ENCODE measurements at regions not wholly inside any gene's neighbourhood (a gene's known extent, or its start where the extent isn't known, plus 50 kb on each side); places are given as distances from the start of the nearest gene placed in this dataset.

- Histone ChIP-seq H3F3A (replicated peaks; ENCODE audit: low read depth) (no peaks in the 10 kb centered on the region), H3K27me3 (ENCODE audit: insufficient read depth) (no peaks in the 10 kb centered on the region), H3K4me2 (no peak overlapping the region), H3K27ac (ENCODE audit: low read depth) (no peak overlapping the region), H3K4me3 (no peak overlapping the region), H3K79me2 (replicated peaks; ENCODE audit: insufficient read depth) (no peaks in the 10 kb centered on the region), H3K36me3 (ENCODE audit: insufficient read depth) (no peaks in the 10 kb centered on the region), H2AFZ (no peak overlapping the region), H3K9me2 (ENCODE audit: insufficient read depth) (no peaks in the 10 kb centered on the region; the same call in 1 of the 2 replicates), H4K20me1 (replicated peaks; ENCODE audit: insufficient read depth) (no peaks in the 10 kb centered on the region), H3K4me1 (ENCODE audit: insufficient read depth) (no peaks in the 10 kb centered on the region)
- H3K4me1 Mint-ChIP-seq, result no peaks in the 10 kb centered on the region
- no peaks in the 10 kb centered on the region for H3K27me3 Mint-ChIP-seq (ENCODE audit: insufficient read depth, low read depth, poor library complexity)
- TF ChIP-seq NANOG (IDR thresholded peaks at IDR 0.05; ENCODE audit: borderline replicate concordance), result no peak
- TF ChIP-seq STAT1 (IDR thresholded peaks at IDR 0.05; ENCODE audit: unreplicated experiment), result no peak
- TF ChIP-seq CTCF (conservative IDR thresholded peaks at IDR 0.05; ENCODE audit: low read depth in 2 of 2), result peak in 1 of 2 experiments; percentile 38; a peak in 3 of 4 replicates
- no peak for TF ChIP-seq ZNF114 (CRISPR knock-in tag; IDR thresholded peaks at IDR 0.05)
- no peak for TF ChIP-seq POLR2AphosphoS5 (IDR thresholded peaks at IDR 0.05; ENCODE audit: low read depth)
- TF ChIP-seq REST (IDR thresholded peaks at IDR 0.05; ENCODE audit: unreplicated experiment), result no peak
- peaks cover 8% of the 10 kb centered on the region; the same call in 2 of the 3 replicates for H3K9me3 Mint-ChIP-seq
- DNase-seq (ENCODE audit: low spot score), result peak; percentile 3
- no peak overlapping the region for H3K4me3 Mint-ChIP-seq
- H3K27ac Mint-ChIP-seq, result no peak overlapping the region
- H3K36me3 Mint-ChIP-seq (ENCODE audit: low read depth), result peaks cover under 1% of the 10 kb centered on the region; the same call in 1 of the 3 replicates
- ATAC-seq, result no peak
Observed at GRCh38 chr11:101390539-101390938, 193.3 kb downstream of the TRPC6 start.

- Mint-ChIP-seq H3K4me1 (no peaks in the 10 kb centered on the region), H3K27me3 (ENCODE audit: insufficient read depth, low read depth, poor library complexity) (no peaks in the 10 kb centered on the region), H3K9me3 (peaks cover 13% of the 10 kb centered on the region), H3K27ac (no peak overlapping the region), H3K4me3 (no peak overlapping the region), H3K36me3 (ENCODE audit: low read depth) (peaks cover 2% of the 10 kb centered on the region; the same call in 1 of the 3 replicates)
- Histone ChIP-seq H3K27me3 (ENCODE audit: insufficient read depth) (no peaks in the 10 kb centered on the region), H3K27ac (ENCODE audit: low read depth) (no peak overlapping the region), H3K4me2 (no peak overlapping the region), H3K9me2 (ENCODE audit: insufficient read depth) (peaks cover 7% of the 10 kb centered on the region; the same call in 1 of the 2 replicates), H3K79me2 (replicated peaks; ENCODE audit: insufficient read depth) (no peaks in the 10 kb centered on the region), H3F3A (replicated peaks; ENCODE audit: low read depth) (no peaks in the 10 kb centered on the region), H3K4me1 (ENCODE audit: insufficient read depth) (no peaks in the 10 kb centered on the region), H2AFZ (no peak overlapping the region), H3K4me3 (no peak overlapping the region), H4K20me1 (replicated peaks; ENCODE audit: insufficient read depth) (no peaks in the 10 kb centered on the region), H3K36me3 (ENCODE audit: insufficient read depth) (no peaks in the 10 kb centered on the region)
- no peak for ATAC-seq
- no peak for DNase-seq (ENCODE audit: low spot score)
- TF ChIP-seq POLR2AphosphoS5 (IDR thresholded peaks at IDR 0.05; ENCODE audit: low read depth), result no peak
- TF ChIP-seq ZNF462 (CRISPR knock-in tag; IDR thresholded peaks at IDR 0.05), result no peak
- no peak for TF ChIP-seq EZH2phosphoT487 (IDR thresholded peaks at IDR 0.05; ENCODE audit: unreplicated experiment)
- no peak for TF ChIP-seq ZNF331 (CRISPR knock-in tag; IDR thresholded peaks at IDR 0.05; ENCODE audit: low read depth)
Observed at GRCh38 chr11:101369835-101370234, 214.0 kb downstream of the TRPC6 start.

Data from GM23338 (cell line).